Mesothelial cell of epicardium (in vitro differentiated cells): ENCODE measurements at regions not wholly inside any gene's neighbourhood (a gene's known extent, or its start where the extent isn't known, plus 50 kb on each side); places are given as distances from the start of the nearest gene placed in this dataset.

Source experiments
- DNase-seq, 2 experiments: peaks; one replicate each; pipeline ENCODE4 v3.0.0; 2021; ENCODE audit warnings: low spot score in 2 of 2; ENCODE audit not compliant: unreplicated experiment in 2 of 2
- H3K27ac Mint-ChIP-seq: 2 replicates; pipeline ENCODE4 v1.8.0; 2021; ENCODE audit warnings: mixed read lengths
- H3K27me3 Mint-ChIP-seq: 2 replicates; pipeline ENCODE4 v1.8.0; 2021; ENCODE audit warnings: low read depth, mixed read lengths
- H3K36me3 Mint-ChIP-seq: 2 replicates; pipeline ENCODE4 v1.8.0; 2021; ENCODE audit warnings: mixed read lengths
- H3K4me1 Mint-ChIP-seq: 2 replicates; pipeline ENCODE4 v1.8.0; 2021; ENCODE audit warnings: mixed read lengths
- H3K4me3 Mint-ChIP-seq: 2 replicates; pipeline ENCODE4 v1.8.0; 2021; ENCODE audit warnings: mild to moderate bottlenecking, moderate library complexity, mixed read lengths
- H3K9me3 Mint-ChIP-seq: 2 replicates; pipeline ENCODE4 v1.8.0; 2021; ENCODE audit warnings: mixed read lengths
- CTCF ChIP-seq: fragments of 200-600 bp; sonication (generic); IDR thresholded peaks from one replicate; pipeline ENCODE4 v1.5.0; 2021; ENCODE audit warnings: antibody characterized with exemption; ENCODE audit not compliant: unreplicated experiment

DNA sequence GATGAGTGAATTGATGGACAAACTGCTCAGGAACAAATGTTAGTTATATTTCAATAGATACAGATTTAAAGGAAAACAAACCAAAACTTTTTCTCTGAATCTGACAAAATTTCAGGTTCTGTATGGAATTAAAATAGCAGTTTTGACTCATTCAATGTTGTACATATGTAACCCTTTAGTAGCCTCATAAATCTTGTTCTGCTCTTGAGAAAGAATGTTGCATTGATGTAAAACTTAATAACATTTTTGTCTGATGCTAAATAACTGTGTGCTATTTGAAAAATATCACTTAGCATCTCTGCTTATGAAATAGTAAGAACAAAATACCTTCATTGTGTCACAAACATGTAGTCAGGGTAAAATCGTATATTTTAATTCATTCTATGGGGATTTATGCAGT is 168.9 kb upstream of the NOVA1 start:
- Mint-ChIP-seq H3K27ac (no peak overlapping the region), H3K4me1 (no peaks in the 10 kb centered on the region), H3K4me3 (no peak overlapping the region), H3K27me3 (no peaks in the 10 kb centered on the region), H3K36me3 (no peaks in the 10 kb centered on the region), H3K9me3 (no peaks in the 10 kb centered on the region)
- no peak for TF ChIP-seq CTCF
- no peak for DNase-seq

DNA sequence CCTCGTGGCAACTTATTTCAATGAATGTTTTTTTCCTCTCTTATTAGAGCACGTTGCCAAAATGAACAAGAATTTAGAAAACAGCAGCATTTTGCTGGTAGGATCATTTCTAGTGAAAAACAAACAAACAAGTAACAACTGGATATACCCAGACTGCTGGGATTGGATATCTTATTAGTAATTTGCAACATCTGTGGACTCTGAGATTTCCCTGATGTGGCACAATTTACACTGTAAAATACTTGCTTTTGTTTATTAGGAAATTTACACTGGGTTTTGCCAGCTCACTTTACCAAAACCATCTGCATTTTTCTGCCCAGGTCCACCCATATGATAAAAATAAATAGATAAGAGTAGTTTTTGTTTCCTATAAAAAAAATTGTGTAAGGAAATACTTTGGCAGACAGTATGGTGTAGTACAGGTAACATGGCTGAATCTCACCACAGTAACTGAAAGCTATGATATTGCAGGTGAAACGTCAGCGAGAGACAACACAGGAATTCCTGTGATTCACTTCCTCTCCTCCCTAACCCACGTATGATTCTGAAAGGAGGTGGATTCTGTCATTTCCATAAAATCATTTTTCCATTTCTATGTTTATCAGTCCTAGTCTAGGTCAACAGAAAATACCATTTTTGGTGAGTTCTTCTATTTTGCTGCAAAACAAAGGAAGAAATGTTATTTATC is 176.2 kb upstream of the NOVA1 start:
- DNase-seq, result no peak
- TF ChIP-seq CTCF, result no peak
- H3K36me3 Mint-ChIP-seq, result no peaks in the 10 kb centered on the region
- no peaks in the 10 kb centered on the region for H3K27me3 Mint-ChIP-seq
- H3K4me1 Mint-ChIP-seq, result peaks cover 7% of the 10 kb centered on the region
- H3K27ac Mint-ChIP-seq, result no peak overlapping the region
- no peaks in the 10 kb centered on the region for H3K9me3 Mint-ChIP-seq
- H3K4me3 Mint-ChIP-seq, result no peak overlapping the region

DNA sequence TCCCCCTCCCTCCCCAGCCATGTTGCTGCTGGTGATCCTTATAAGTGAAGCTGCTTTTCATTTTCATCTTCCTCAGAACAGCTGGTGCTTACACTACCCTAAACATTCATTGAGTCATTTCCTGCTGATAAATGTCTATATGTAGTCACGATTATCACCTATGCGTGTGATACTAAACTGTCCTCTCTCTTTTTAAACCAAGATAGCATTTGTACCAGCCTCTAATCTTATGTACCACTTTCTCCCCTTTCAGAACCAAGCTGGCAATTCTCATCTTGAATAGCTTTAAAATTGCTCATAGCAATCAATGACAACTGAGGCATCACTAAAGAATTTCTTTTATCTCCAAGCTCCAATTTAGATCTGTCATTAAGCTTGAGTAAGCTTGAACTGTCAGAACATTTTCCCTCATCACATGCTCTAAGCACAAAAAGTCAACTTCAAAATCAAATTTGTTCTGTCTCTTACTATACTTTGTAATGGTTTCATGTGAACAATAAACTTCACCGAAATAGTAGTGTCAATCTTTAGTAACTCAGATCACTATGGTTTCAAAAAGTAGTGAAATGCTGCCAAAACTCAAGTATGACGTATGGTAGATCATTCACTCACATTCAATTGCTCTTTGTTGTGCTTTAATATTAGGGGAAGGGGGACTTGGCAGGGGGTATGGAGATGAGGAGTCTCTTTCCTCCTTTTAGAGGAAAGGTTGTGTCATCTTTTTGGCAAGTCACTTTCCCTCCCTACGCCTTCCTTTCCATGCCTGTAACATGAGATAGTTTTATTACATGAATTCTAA is 178.1 kb upstream of the NOVA1 start:
- Mint-ChIP-seq H3K4me3 (no peak overlapping the region), H3K9me3 (no peaks in the 10 kb centered on the region), H3K36me3 (no peaks in the 10 kb centered on the region), H3K27me3 (peaks cover 2% of the 10 kb centered on the region), H3K4me1 (peaks cover 7% of the 10 kb centered on the region), H3K27ac (no peak overlapping the region)
- no peak for DNase-seq
- TF ChIP-seq CTCF, result no peak

GRCh38 chr14:26791117-26791806 is 193.4 kb upstream of the NOVA1 start:
- H3K4me3 Mint-ChIP-seq, result no peak overlapping the region
- H3K36me3 Mint-ChIP-seq, result no peaks in the 10 kb centered on the region
- no peak for TF ChIP-seq CTCF
- no peak overlapping the region for H3K27ac Mint-ChIP-seq
- no peak for DNase-seq
- no peaks in the 10 kb centered on the region for H3K4me1 Mint-ChIP-seq
- peaks cover 3% of the 10 kb centered on the region for H3K27me3 Mint-ChIP-seq
- no peaks in the 10 kb centered on the region for H3K9me3 Mint-ChIP-seq

GRCh38 chr14:26794731-26795130 is 196.9 kb upstream of the NOVA1 start:
- no peaks in the 10 kb centered on the region for H3K9me3 Mint-ChIP-seq
- no peak overlapping the region for H3K27ac Mint-ChIP-seq
- H3K36me3 Mint-ChIP-seq, result no peaks in the 10 kb centered on the region
- DNase-seq, result no peak
- H3K4me1 Mint-ChIP-seq, result no peaks in the 10 kb centered on the region
- H3K27me3 Mint-ChIP-seq, result peaks cover 3% of the 10 kb centered on the region
- no peak overlapping the region for H3K4me3 Mint-ChIP-seq
- no peak for TF ChIP-seq CTCF
